ENCODE measurements at regions not wholly inside any gene's neighbourhood (a gene's known extent, or its start where the extent isn't known, plus 50 kb on each side); places are given as distances from the start of the nearest gene placed in this dataset.

GRCh38 chr12:58269476-58269875 is 328.1 kb downstream of the ATP23 start:
- H3K36me3 ChIP-seq (ENCODE audit: control insufficient read depth in 4 of 4, insufficient read depth in 4 of 4, low read length in 3 of 4) = no peaks in the 10 kb centered on the region
- POLR2A ChIA-PET = no interaction called here
- WGBS (ENCODE audit: insufficient coverage) = 100% methylated on average over 2 of the region's 2 CpGs
- DNase-seq = no peak
- H3K4me1 ChIP-seq (ENCODE audit: control extremely low read depth in 1 of 4, control insufficient read depth in 4 of 4, insufficient read depth in 4 of 4, low read length in 3 of 4) = no peaks in the 10 kb centered on the region
- H3K27me3 ChIP-seq (replicated peaks in 2 of 5; ENCODE audit: control insufficient read depth in 4 of 5, insufficient read depth in 5 of 5, low read length in 4 of 5) = no peaks in the 10 kb centered on the region
- H3K9me3 ChIP-seq (ENCODE audit: control extremely low read depth in 1 of 5, control insufficient read depth in 4 of 5, insufficient read depth in 2 of 5, low read depth in 1 of 5, low read length in 4 of 5) = no peaks in the 10 kb centered on the region
- H3K27ac ChIP-seq (ENCODE audit: insufficient read depth in 1 of 2, low read depth in 1 of 2, low read length in 2 of 2, poor library complexity in 1 of 2, severe bottlenecking in 2 of 2) = no peak overlapping the region
- CTCF ChIA-PET = interaction anchor here (1.5 kb wide), 1 partner anchor 18 kb away, joined by 3 read pairs; no protein-coding TSS in a partner anchor
- no peak overlapping the region for H3K4me3 ChIP-seq (ENCODE audit: control insufficient read depth in 1 of 7, extremely low read depth in 1 of 7, insufficient read depth in 4 of 7, low read depth in 2 of 7, low read length in 6 of 7)

- no peaks in the 10 kb centered on the region for H3K4me1 ChIP-seq (ENCODE audit: control extremely low read depth in 1 of 4, control insufficient read depth in 4 of 4, insufficient read depth in 4 of 4, low read length in 3 of 4)
- DNase-seq = no peak
- H3K27ac ChIP-seq (ENCODE audit: insufficient read depth in 1 of 2, low read depth in 1 of 2, low read length in 2 of 2, poor library complexity in 1 of 2, severe bottlenecking in 2 of 2) = no peak overlapping the region
- POLR2A ChIA-PET = no interaction called here
- CTCF ChIA-PET = no interaction called here
- H3K9me3 ChIP-seq (ENCODE audit: control extremely low read depth in 1 of 5, control insufficient read depth in 4 of 5, insufficient read depth in 2 of 5, low read depth in 1 of 5, low read length in 4 of 5) = peaks cover 0 to 2% (median 0%) of the 10 kb centered on the region in 5 experiments
- no peak overlapping the region for H3K4me3 ChIP-seq (ENCODE audit: control insufficient read depth in 1 of 7, extremely low read depth in 1 of 7, insufficient read depth in 4 of 7, low read depth in 2 of 7, low read length in 6 of 7)
- no peaks in the 10 kb centered on the region for H3K36me3 ChIP-seq (ENCODE audit: control insufficient read depth in 4 of 4, insufficient read depth in 4 of 4, low read length in 3 of 4)
- WGBS (ENCODE audit: insufficient coverage) = 95% methylated on average over 4 of the region's 6 CpGs
- H3K27me3 ChIP-seq (replicated peaks in 2 of 5; ENCODE audit: control insufficient read depth in 4 of 5, insufficient read depth in 5 of 5, low read length in 4 of 5) = no peaks in the 10 kb centered on the region
These were observed 329.8 kb downstream of the ATP23 start for GRCh38 chr12:58270966-58271705.

GRCh38 chr12:58272461-58272860 is 331.1 kb downstream of the ATP23 start:
- POLR2A ChIA-PET = no interaction called here
- H3K4me3 ChIP-seq (ENCODE audit: control insufficient read depth in 1 of 7, extremely low read depth in 1 of 7, insufficient read depth in 4 of 7, low read depth in 2 of 7, low read length in 6 of 7) = no peak overlapping the region
- DNase-seq = no peak
- CTCF ChIA-PET = no interaction called here
- H3K4me1 ChIP-seq (ENCODE audit: control extremely low read depth in 1 of 4, control insufficient read depth in 4 of 4, insufficient read depth in 4 of 4, low read length in 3 of 4) = no peaks in the 10 kb centered on the region
- no peaks in the 10 kb centered on the region for H3K36me3 ChIP-seq (ENCODE audit: control insufficient read depth in 4 of 4, insufficient read depth in 4 of 4, low read length in 3 of 4)
- WGBS (ENCODE audit: insufficient coverage) = 100% methylated on average over 2 of the region's 3 CpGs
- H3K27ac ChIP-seq (ENCODE audit: insufficient read depth in 1 of 2, low read depth in 1 of 2, low read length in 2 of 2, poor library complexity in 1 of 2, severe bottlenecking in 2 of 2) = no peak overlapping the region
- peaks cover 0 to 7% (median 3%) of the 10 kb centered on the region in 5 experiments for H3K9me3 ChIP-seq (ENCODE audit: control extremely low read depth in 1 of 5, control insufficient read depth in 4 of 5, insufficient read depth in 2 of 5, low read depth in 1 of 5, low read length in 4 of 5)
- no peaks in the 10 kb centered on the region for H3K27me3 ChIP-seq (replicated peaks in 2 of 5; ENCODE audit: control insufficient read depth in 4 of 5, insufficient read depth in 5 of 5, low read length in 4 of 5)

- Histone ChIP-seq H3K36me3 (ENCODE audit: control insufficient read depth in 4 of 4, insufficient read depth in 4 of 4, low read length in 3 of 4) (no peaks in the 10 kb centered on the region), H3K9me3 (ENCODE audit: control extremely low read depth in 1 of 5, control insufficient read depth in 4 of 5, insufficient read depth in 2 of 5, low read depth in 1 of 5, low read length in 4 of 5) (peaks cover 0 to 13% (median 7%) of the 10 kb centered on the region in 5 experiments), H3K27ac (ENCODE audit: insufficient read depth in 1 of 2, low read depth in 1 of 2, low read length in 2 of 2, poor library complexity in 1 of 2, severe bottlenecking in 2 of 2) (no peak overlapping the region), H3K4me1 (ENCODE audit: control extremely low read depth in 1 of 4, control insufficient read depth in 4 of 4, insufficient read depth in 4 of 4, low read length in 3 of 4) (no peaks in the 10 kb centered on the region), H3K4me3 (ENCODE audit: control insufficient read depth in 1 of 7, extremely low read depth in 1 of 7, insufficient read depth in 4 of 7, low read depth in 2 of 7, low read length in 6 of 7) (no peak overlapping the region), H3K27me3 (replicated peaks in 2 of 5; ENCODE audit: control insufficient read depth in 4 of 5, insufficient read depth in 5 of 5, low read length in 4 of 5) (no peaks in the 10 kb centered on the region)
- ChIA-PET CTCF (no interaction called here), POLR2A (no interaction called here)
- WGBS (ENCODE audit: insufficient coverage) = 80% methylated on average over 1 of the region's 1 CpG
- DNase-seq = no peak
These were observed 335.9 kb downstream of the ATP23 start for GRCh38 chr12:58277231-58277630.

- DNase-seq = no peak
- CTCF ChIA-PET = no interaction called here
- WGBS (ENCODE audit: insufficient coverage) = 86% methylated on average over 1 of the region's 1 CpG
- no peak overlapping the region for H3K4me3 ChIP-seq (ENCODE audit: control insufficient read depth in 1 of 7, extremely low read depth in 1 of 7, insufficient read depth in 4 of 7, low read depth in 2 of 7, low read length in 6 of 7)
- POLR2A ChIA-PET = no interaction called here
- H3K27me3 ChIP-seq (replicated peaks in 2 of 5; ENCODE audit: control insufficient read depth in 4 of 5, insufficient read depth in 5 of 5, low read length in 4 of 5) = no peaks in the 10 kb centered on the region
- H3K27ac ChIP-seq (ENCODE audit: insufficient read depth in 1 of 2, low read depth in 1 of 2, low read length in 2 of 2, poor library complexity in 1 of 2, severe bottlenecking in 2 of 2) = no peak overlapping the region
- H3K36me3 ChIP-seq (ENCODE audit: control insufficient read depth in 4 of 4, insufficient read depth in 4 of 4, low read length in 3 of 4) = no peaks in the 10 kb centered on the region
- H3K4me1 ChIP-seq (ENCODE audit: control extremely low read depth in 1 of 4, control insufficient read depth in 4 of 4, insufficient read depth in 4 of 4, low read length in 3 of 4) = no peaks in the 10 kb centered on the region
- H3K9me3 ChIP-seq (ENCODE audit: control extremely low read depth in 1 of 5, control insufficient read depth in 4 of 5, insufficient read depth in 2 of 5, low read depth in 1 of 5, low read length in 4 of 5) = peaks cover 0 to 3% (median 0%) of the 10 kb centered on the region in 5 experiments
These were observed 342.2 kb downstream of the ATP23 start for GRCh38 chr12:58283553-58283952.

DNA sequence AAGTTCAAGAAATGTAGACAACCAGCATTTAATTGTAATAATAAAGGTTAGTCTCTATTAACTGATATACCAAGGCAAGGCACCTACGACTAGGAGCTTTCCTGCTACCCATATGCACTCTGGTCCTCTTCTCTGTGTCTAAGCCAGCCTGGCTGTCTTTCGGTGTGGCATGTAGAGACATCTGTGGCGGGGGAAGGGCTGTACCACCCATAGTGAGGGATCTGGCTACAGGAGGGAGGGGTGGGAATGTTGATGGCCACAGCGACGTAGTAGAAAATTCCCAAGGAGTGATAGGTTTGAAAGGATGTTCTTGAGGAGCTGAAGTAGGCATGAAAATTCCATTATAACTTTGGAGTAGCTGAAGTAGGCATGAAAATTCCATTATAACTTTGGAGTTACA is 344.2 kb downstream of the ATP23 start:
- Histone ChIP-seq H3K9me3 (ENCODE audit: control extremely low read depth in 1 of 5, control insufficient read depth in 4 of 5, insufficient read depth in 2 of 5, low read depth in 1 of 5, low read length in 4 of 5) (peaks cover 0 to 3% (median 0%) of the 10 kb centered on the region in 5 experiments), H3K27ac (ENCODE audit: insufficient read depth in 1 of 2, low read depth in 1 of 2, low read length in 2 of 2, poor library complexity in 1 of 2, severe bottlenecking in 2 of 2) (no peak overlapping the region), H3K4me3 (ENCODE audit: control insufficient read depth in 1 of 7, extremely low read depth in 1 of 7, insufficient read depth in 4 of 7, low read depth in 2 of 7, low read length in 6 of 7) (no peak overlapping the region), H3K4me1 (ENCODE audit: control extremely low read depth in 1 of 4, control insufficient read depth in 4 of 4, insufficient read depth in 4 of 4, low read length in 3 of 4) (no peaks in the 10 kb centered on the region), H3K27me3 (replicated peaks in 2 of 5; ENCODE audit: control insufficient read depth in 4 of 5, insufficient read depth in 5 of 5, low read length in 4 of 5) (no peaks in the 10 kb centered on the region), H3K36me3 (ENCODE audit: control insufficient read depth in 4 of 4, insufficient read depth in 4 of 4, low read length in 3 of 4) (no peaks in the 10 kb centered on the region)
- WGBS (ENCODE audit: insufficient coverage) = 72% methylated on average over 3 of the region's 5 CpGs
- no peak for DNase-seq
- ChIA-PET POLR2A (no interaction called here), CTCF (interaction anchor here (1.2 kb wide), 1 partner anchor 11 kb away, joined by 3 read pairs; no protein-coding TSS in a partner anchor)

- no peak for DNase-seq
- H3K36me3 ChIP-seq (ENCODE audit: control insufficient read depth in 4 of 4, insufficient read depth in 4 of 4, low read length in 3 of 4) = no peaks in the 10 kb centered on the region
- POLR2A ChIA-PET = no interaction called here
- no peaks in the 10 kb centered on the region for H3K4me1 ChIP-seq (ENCODE audit: control extremely low read depth in 1 of 4, control insufficient read depth in 4 of 4, insufficient read depth in 4 of 4, low read length in 3 of 4)
- H3K27me3 ChIP-seq (replicated peaks in 2 of 5; ENCODE audit: control insufficient read depth in 4 of 5, insufficient read depth in 5 of 5, low read length in 4 of 5) = peaks cover 0 to 2% (median 0%) of the 10 kb centered on the region in 5 experiments
- no peak overlapping the region for H3K4me3 ChIP-seq (ENCODE audit: control insufficient read depth in 1 of 7, extremely low read depth in 1 of 7, insufficient read depth in 4 of 7, low read depth in 2 of 7, low read length in 6 of 7)
- no peak overlapping the region for H3K27ac ChIP-seq (ENCODE audit: insufficient read depth in 1 of 2, low read depth in 1 of 2, low read length in 2 of 2, poor library complexity in 1 of 2, severe bottlenecking in 2 of 2)
- H3K9me3 ChIP-seq (ENCODE audit: control extremely low read depth in 1 of 5, control insufficient read depth in 4 of 5, insufficient read depth in 2 of 5, low read depth in 1 of 5, low read length in 4 of 5) = peaks cover 0 to 3% (median 0%) of the 10 kb centered on the region in 5 experiments
- CTCF ChIA-PET = interaction anchor here (1.2 kb wide), 1 partner anchor 12 kb away, joined by 3 read pairs; no protein-coding TSS in a partner anchor
These were observed 345.0 kb downstream of the ATP23 start for GRCh38 chr12:58286353-58286752.
